NB4 (cell line): ENCODE measurements at regions not wholly inside any gene's neighbourhood (a gene's known extent, or its start where the extent isn't known, plus 50 kb on each side); places are given as distances from the start of the nearest gene placed in this dataset.

ENCODE experiments used
- MYC ChIP-seq: IDR thresholded peaks from 2 replicates; pipeline ENCODE4 v1.6.1; 2011; ENCODE audit warnings: low read depth, low read length
- POLR2A ChIP-seq: IDR thresholded peaks from 2 replicates; pipeline ENCODE4 v1.6.1; 2011; ENCODE audit warnings: mild to moderate bottlenecking; ENCODE audit not compliant: insufficient read length; ENCODE audit errors: extremely low read depth
- TF ChIP-seq, protein P1 (sequence below): IDR thresholded peaks from one replicate; pipeline ENCODE4 v1.5.1; 2012; ENCODE audit warnings: low read depth, low read length

DNA sequence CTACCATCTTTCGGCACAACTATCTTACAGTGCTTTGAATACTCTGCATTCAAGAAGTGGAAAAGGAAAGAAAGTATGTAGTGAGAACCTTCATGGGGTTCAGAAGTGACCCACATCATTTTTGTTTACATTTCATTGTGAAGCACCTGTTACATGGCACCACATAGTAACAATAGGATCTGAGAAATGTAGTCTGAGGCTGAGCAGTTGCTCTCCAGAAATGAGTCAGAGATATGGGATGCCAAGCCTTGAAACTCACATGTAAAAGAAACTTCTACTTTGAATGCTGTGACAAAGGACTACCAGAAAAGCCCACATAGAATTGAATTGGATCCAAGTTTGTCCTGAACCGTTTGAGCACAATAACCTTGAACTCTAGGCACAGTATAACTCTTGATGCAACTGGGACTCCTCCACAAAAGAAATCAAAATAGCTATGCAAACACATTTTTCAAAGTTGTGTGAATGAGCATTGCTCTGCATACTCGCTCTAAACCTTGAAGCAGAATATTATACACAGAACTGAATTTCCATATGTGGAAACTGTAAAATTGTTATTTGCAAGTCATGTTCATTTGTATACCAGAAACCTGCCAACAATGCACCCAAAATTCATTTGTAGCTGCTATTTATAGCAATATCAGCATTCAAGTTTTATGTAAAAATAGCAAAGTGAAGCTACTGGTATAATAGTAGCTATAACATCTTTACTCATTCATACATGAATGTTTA is 400.9 kb upstream of the POU3F2 start:
- TF ChIP-seq, protein P1, sequence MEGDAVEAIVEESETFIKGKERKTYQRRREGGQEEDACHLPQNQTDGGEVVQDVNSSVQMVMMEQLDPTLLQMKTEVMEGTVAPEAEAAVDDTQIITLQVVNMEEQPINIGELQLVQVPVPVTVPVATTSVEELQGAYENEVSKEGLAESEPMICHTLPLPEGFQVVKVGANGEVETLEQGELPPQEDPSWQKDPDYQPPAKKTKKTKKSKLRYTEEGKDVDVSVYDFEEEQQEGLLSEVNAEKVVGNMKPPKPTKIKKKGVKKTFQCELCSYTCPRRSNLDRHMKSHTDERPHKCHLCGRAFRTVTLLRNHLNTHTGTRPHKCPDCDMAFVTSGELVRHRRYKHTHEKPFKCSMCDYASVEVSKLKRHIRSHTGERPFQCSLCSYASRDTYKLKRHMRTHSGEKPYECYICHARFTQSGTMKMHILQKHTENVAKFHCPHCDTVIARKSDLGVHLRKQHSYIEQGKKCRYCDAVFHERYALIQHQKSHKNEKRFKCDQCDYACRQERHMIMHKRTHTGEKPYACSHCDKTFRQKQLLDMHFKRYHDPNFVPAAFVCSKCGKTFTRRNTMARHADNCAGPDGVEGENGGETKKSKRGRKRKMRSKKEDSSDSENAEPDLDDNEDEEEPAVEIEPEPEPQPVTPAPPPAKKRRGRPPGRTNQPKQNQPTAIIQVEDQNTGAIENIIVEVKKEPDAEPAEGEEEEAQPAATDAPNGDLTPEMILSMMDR = no peak
- no peak for TF ChIP-seq MYC
- TF ChIP-seq POLR2A = no peak
